Occipital lobe (tissue), 1 donor: ENCODE measurements at regions not wholly inside any gene's neighbourhood (a gene's known extent, or its start where the extent isn't known, plus 50 kb on each side); places are given as distances from the start of the nearest gene placed in this dataset.

ENCODE experiments used
- DNase-seq: peaks from one replicate; lab custom pipeline; 2025; lab: John Stamatoyannopoulos, UW

DNA sequence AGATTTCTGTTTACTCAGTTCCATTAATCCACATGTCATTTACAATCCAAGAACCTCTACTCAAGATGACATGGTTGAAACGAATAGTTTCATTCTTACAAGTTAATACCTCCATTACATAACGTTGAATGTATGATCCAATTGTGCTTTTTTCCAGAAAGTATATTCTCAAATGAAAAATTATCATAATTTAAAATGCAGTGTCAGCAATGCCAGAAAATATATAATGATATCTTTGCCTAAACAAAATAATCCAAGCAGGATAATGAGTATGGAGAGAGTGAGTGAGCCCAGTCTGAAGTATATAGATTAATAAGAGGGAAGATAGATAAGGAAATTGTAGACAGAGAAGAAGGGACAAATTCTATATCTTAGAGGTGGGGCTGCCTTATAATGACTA is 505.0 kb downstream of the CENPC start:
- no peak for DNase-seq

DNA sequence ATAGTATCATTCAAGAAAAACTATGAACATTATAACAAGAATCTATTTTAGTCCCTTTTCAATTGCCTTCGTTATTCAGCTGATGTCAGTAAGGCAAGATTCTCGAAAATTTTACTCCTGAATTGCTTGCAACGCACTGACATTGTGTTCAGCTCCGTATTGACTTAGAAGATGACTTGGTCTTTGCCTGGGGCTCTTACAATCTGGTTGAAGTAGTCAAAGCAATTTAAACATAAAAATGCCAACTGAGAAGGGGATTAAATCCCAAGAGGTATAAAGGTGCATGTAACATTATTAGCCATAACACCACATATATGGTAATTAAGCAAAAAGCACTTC is 507.1 kb downstream of the CENPC start:
- no peak for DNase-seq

- no peak for DNase-seq
These were observed 507.6 kb downstream of the CENPC start for GRCh38 chr4:67037504-67038227.

DNA sequence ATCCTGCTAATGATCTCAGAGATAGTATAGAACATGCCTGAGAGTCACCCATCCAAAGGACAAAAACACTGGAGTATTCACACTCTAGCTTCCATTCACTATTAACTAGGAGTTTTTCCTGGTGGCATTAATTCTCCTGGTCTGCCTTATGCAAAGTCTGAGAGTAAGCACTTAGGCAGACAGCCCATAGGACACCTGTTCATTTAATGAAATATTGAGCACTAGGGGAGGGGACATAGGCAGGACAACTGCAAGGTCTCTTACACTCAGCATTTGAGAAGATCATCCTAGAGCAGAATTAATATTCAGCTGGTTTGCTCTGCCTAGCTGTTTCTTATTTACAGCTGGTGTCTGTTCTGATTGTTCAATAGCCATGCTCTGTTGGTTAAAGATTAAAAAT is 508.5 kb downstream of the CENPC start:
- no peak for DNase-seq

GRCh38 chr4:67035986-67036385 is 509.3 kb downstream of the CENPC start:
- no peak for DNase-seq

- no peak for DNase-seq
These were observed 509.8 kb downstream of the CENPC start for GRCh38 chr4:67035501-67035900.

GRCh38 chr4:67030636-67031035 is 514.7 kb downstream of the CENPC start:
- DNase-seq: no peak

DNA sequence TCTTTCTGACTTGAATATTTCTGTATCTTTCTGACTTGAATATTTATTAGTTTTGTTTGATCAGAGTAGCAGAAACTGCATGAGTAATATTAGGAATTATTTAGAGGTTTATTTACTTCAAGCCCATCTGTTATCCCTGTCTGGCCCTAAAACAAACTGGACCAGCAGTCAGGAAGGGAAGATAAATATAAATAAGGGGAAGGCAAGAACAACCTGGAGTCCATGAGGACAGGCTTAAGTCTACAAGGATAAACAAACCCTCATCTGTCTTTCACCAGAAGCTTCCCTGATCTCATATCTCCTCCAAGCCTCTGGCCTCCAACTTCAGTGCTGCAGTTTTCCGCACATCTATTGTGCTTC is 524.9 kb downstream of the CENPC start:
- DNase-seq: no peak

GRCh38 chr4:67019686-67020437 is 525.4 kb downstream of the CENPC start:
- DNase-seq: no peak

GRCh38 chr4:67014592-67014991 is 530.7 kb downstream of the CENPC start:
- DNase-seq: no peak

DNA sequence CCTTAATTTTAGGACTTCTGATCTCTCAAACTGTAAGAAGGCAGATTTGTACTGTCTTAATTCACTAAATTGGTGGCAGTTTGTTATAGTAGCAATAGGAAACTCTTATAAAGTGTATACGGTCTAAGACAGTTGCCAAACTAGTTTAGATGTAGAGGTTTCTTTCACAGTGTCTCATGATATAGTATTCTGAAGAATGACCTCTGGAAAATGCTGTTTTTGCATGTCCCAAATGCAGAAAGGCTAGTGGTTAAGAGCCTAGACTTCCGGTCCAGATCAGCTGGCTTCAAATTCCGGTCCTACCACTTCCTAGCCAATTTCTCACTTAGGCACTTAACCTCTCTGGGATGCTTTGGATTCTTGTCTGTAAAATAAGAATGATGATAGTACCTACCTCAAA is 538.5 kb downstream of the CENPC start:
- no peak for DNase-seq

DNA sequence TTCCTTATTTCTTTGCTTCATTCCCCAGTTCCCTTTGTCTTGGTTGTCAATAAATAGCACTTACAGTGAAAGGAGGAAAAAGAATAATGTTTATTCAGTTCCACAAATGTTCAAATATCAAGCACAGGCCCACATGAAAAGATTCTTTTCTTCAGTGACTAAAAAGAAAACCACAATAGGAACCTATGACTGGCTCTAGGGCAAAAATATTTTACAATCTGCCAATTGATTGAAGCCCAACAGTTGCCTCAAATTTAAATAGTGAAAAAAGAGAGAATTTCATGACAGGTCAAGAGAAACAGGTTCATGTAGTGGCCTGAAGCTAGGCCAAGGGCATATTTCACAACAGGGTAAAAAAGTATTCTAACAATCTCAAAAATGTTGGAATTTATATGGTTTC is 553.8 kb downstream of the CENPC start:
- no peak for DNase-seq

GRCh38 chr4:66974665-66975064 is 570.6 kb downstream of the CENPC start:
- no peak for DNase-seq

DNA sequence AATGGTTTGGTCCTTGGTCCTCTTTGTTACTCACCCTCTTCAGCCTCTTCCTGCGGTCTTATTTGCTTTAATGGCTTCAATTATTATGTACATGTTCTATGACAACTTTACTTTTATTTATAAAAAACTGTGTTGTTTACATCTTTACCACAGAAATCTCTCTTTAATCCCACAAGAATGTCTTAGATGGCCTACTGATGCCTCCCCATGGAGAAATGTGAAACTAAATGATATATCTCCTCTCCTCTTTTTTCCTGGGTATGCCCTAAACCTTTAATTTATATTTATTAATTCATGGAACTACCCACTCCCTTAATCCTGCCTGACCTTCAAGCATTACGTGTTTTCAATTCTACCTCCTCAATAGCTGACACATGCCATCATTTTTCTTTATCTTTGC is 573.2 kb downstream of the CENPC start:
- no peak for DNase-seq

DNA sequence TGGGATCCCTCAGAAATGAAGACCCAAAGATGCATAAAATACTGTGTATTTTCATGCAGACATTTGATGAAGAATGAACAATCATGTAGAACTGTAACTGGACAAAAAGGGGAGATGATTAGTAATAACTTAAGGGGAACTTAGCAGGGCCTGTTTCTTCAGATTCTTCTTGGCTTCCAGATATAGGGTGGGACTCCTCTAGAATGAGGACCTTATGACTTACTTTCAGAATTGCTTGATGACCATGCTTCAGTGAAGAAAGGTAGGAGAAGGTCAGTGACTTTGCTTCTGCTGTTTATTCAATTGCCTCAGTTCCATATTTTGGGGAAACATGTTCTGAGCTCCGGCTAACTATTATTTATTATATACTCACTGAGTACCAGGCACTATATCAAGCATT is 580.8 kb downstream of the CENPC start:
- DNase-seq: no peak

GRCh38 chr4:66963084-66963483 is 582.2 kb downstream of the CENPC start:
- no peak for DNase-seq

GRCh38 chr4:66959207-66959606 is 586.1 kb downstream of the CENPC start:
- DNase-seq: no peak

- no peak for DNase-seq
These were observed 588.5 kb downstream of the CENPC start for GRCh38 chr4:66956852-66957251.

GRCh38 chr4:66956426-66956825 is 588.9 kb downstream of the CENPC start:
- DNase-seq: no peak

GRCh38 chr4:66955784-66956183 is 589.5 kb downstream of the CENPC start:
- DNase-seq: no peak

GRCh38 chr4:66949419-66949818 is 595.9 kb downstream of the CENPC start:
- no peak for DNase-seq

DNA sequence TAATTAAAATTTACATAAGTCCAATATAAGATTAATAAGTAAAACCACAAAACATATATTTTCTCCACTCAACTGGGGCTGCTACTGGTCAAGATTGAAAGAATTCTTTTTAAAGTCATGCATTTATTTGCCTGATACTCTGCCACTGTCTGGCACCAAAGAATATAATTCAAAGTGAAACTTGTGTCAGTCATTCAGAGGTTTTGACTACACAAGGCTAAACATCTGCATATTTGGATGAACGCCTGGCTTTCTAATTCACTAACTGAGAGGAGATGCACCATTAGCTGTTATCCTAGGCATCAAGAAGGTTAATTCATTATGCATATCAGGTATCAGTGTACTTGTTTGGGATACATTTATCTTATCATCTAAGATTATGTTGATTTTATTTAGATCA is 598.5 kb downstream of the CENPC start:
- DNase-seq: no peak

DNA sequence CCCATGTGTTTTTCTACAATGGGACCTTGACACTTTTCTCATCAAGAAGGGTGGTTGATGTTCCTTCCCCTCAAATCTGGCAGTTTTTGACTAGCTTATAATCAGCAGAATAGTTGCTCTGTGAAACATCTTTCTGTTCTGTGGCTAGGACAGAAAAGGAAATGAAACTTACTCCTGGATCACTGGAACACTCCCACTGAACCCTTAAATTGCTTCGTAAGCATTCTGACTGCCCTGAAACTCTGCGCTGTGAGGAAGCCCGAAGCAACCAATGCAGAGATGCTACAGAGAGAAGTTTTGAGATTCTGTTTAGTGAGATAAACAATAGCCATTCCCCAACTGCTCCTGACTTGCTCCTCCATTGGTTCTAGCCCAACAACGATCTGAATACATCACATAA is 602.2 kb downstream of the CENPC start:
- no peak for DNase-seq
